BJ (cell line): ENCODE measurements at regions not wholly inside any gene's neighbourhood (a gene's known extent, or its start where the extent isn't known, plus 50 kb on each side); places are given as distances from the start of the nearest gene placed in this dataset.

Experiments used
- CTCF ChIA-PET: fragments of 350-600 bp; formaldehyde crosslinking; extraction: SDS; loops from one replicate; lab custom pipeline; 2021; ENCODE audit warnings: antibody characterized with exemption, inconsistent platforms; lab: Yijun Ruan, JAX
- POLR2A ChIA-PET: fragments of 300-600 bp; sonication (Branson Sonifier 250); formaldehyde crosslinking; extraction: SDS; loops from one replicate; lab custom pipeline; 2021; ENCODE audit warnings: antibody characterized with exemption; lab: Charles Lee
- DNase-seq: peaks from one replicate; pipeline ENCODE4 v3.0.0-alpha.2; 2011; ENCODE audit warnings: low read depth
- H3K27me3 ChIP-seq: 2 replicates; pipeline ENCODE4 v1.6.0; 2011; ENCODE audit warnings: low read length; ENCODE audit not compliant: control insufficient read depth, insufficient read depth
- H3K36me3 ChIP-seq: 2 replicates; pipeline ENCODE4 v1.5.1; 2011; ENCODE audit warnings: low read length; ENCODE audit not compliant: control insufficient read depth, insufficient read depth
- H3K4me3 ChIP-seq: 2 replicates; pipeline ENCODE4 v1.5.1; 2011; ENCODE audit warnings: low read depth, mild to moderate bottlenecking, control low read depth, low read length
- CTCF ChIP-seq: IDR thresholded peaks from 2 replicates; pipeline ENCODE4 v1.5.1; 2011; ENCODE audit warnings: low read depth, mild to moderate bottlenecking, control low read depth, inconsistent platforms, low read length, moderate library complexity; ENCODE audit not compliant: insufficient read depth

- ChIA-PET POLR2A (no interaction called here), CTCF (interaction anchor here (0.8 kb wide), 1 partner anchor 12 kb away, joined by 4 read pairs; no protein-coding TSS in a partner anchor)
- no peak for DNase-seq
- no peak for TF ChIP-seq CTCF
- H3K27me3 ChIP-seq, result no peaks in the 10 kb centered on the region
- no peaks in the 10 kb centered on the region for H3K36me3 ChIP-seq
- no peak overlapping the region for H3K4me3 ChIP-seq
These were observed 81.9 kb upstream of the MBOAT2 start for GRCh38 chr2:9085353-9085752.

GRCh38 chr2:9083287-9083686, 79.8 kb upstream of the MBOAT2 start:
- TF ChIP-seq CTCF, result no peak
- ChIA-PET CTCF (no interaction called here), POLR2A (no interaction called here)
- H3K4me3 ChIP-seq, result no peak overlapping the region
- H3K36me3 ChIP-seq, result no peaks in the 10 kb centered on the region
- no peaks in the 10 kb centered on the region for H3K27me3 ChIP-seq
- no peak for DNase-seq

DNA sequence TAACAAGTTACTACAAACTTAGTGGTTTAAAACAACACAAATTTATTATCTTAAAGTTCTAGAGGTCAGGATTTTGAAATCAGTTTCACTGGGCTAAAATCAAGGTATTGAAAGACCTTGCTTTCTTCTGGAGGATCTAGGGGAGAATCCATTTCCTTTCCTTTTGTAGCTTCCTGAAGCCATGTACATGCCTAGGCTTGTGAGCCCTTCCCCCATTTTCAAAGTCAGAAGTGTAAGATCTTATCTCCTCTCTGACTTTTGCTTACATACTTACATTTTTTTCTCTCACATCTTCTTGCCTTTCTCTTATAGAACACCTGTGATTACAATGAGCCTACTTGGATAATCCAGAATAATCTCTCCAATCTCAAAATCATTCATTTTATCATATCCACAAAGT, 78.7 kb upstream of the MBOAT2 start:
- Histone ChIP-seq H3K4me3 (no peak overlapping the region), H3K27me3 (no peaks in the 10 kb centered on the region), H3K36me3 (no peaks in the 10 kb centered on the region)
- CTCF ChIA-PET, result no interaction called here
- no peak for TF ChIP-seq CTCF
- DNase-seq, result no peak
- POLR2A ChIA-PET, result no interaction called here

DNA sequence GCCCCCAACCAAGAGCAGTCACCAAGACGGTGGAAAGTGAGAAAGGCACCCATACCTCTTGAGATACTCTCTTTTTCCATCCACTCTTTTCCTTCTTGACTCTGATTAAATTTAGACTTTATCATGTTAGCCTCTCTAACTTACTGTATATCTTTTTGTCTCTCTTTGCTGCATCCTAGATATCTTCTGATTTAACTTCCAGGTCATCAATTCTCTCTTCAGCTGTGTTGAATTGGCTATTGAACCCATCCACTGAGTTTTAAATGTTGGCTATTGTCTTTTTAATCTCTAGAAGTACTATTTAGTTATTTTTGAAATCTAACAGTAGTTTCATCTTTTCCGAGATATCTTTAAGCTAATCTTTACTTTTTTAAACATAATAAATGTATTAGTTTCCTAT, 78.3 kb upstream of the MBOAT2 start:
- no peak for DNase-seq
- ChIA-PET CTCF (no interaction called here), POLR2A (no interaction called here)
- H3K4me3 ChIP-seq, result no peak overlapping the region
- H3K27me3 ChIP-seq, result no peaks in the 10 kb centered on the region
- no peaks in the 10 kb centered on the region for H3K36me3 ChIP-seq
- no peak for TF ChIP-seq CTCF

DNA sequence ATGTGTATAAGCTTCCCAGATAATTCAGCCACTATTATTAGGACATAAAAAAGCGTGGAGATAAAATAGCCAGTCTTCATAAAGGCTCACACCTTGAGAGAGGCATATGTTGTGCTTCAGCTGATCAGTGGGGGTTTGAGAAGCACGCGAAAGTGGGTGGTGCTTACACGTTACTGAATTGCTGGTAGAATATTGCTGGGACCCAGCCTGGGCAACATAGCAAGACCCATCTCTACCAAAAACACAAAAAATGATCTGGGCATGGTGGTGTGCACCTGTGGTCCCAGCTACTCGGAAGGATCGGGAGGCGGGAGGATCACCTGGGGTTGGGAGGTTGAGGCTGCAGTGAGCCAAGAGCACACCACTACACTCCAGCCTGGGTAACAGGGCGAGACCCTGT, 74.9 kb upstream of the MBOAT2 start:
- no peak overlapping the region for H3K4me3 ChIP-seq
- H3K36me3 ChIP-seq, result no peaks in the 10 kb centered on the region
- POLR2A ChIA-PET, result no interaction called here
- DNase-seq, result no peak
- no peaks in the 10 kb centered on the region for H3K27me3 ChIP-seq
- no peak for TF ChIP-seq CTCF
- CTCF ChIA-PET, result interaction anchor here (1.3 kb wide), 1 partner anchor 62 kb away, joined by 3 read pairs; no protein-coding TSS in a partner anchor
